ENCODE measurements at regions not wholly inside any gene's neighbourhood (a gene's known extent, or its start where the extent isn't known, plus 50 kb on each side); places are given as distances from the start of the nearest gene placed in this dataset.

GRCh38 chr10:8616166-8616565 lies 561.7 kb downstream of the GATA3 start (continued):
- no peak for TF ChIP-seq ZBTB11 (CRISPR knock-in tag; IDR thresholded peaks at IDR 0.05)
- no peak for TF ChIP-seq HDAC6 (IDR thresholded peaks at IDR 0.05; ENCODE audit: unreplicated experiment)
- no peak for TF ChIP-seq BCLAF1 (IDR thresholded peaks at IDR 0.05)
- TF ChIP-seq FOXM1 (IDR thresholded peaks at IDR 0.05; ENCODE audit: low read depth, low read length): peak; percentile 71; the same call in 1 of the 2 replicates
- no peak for TF ChIP-seq ZBTB4 (CRISPR knock-in tag; IDR thresholded peaks at IDR 0.05)
- TF ChIP-seq NKRF (conservative IDR thresholded peaks at IDR 0.05): no peak
- no peak for TF ChIP-seq MLLT1 (IDR thresholded peaks at IDR 0.05)
- TF ChIP-seq MTA2 (IDR thresholded peaks at IDR 0.05; ENCODE audit: low read depth): peak; percentile 87
- TF ChIP-seq NFXL1 (IDR thresholded peaks at IDR 0.05; ENCODE audit: borderline replicate concordance): no peak
- TF ChIP-seq MTA3 (IDR thresholded peaks at IDR 0.05; ENCODE audit: borderline replicate concordance, low read length): peak; percentile 50; the same call in 1 of the 2 replicates
- TF ChIP-seq NFYB (IDR thresholded peaks at IDR 0.05; ENCODE audit: insufficient read depth, low read depth, low read length): no peak
- TF ChIP-seq BCL11A (IDR thresholded peaks at IDR 0.05; ENCODE audit: low read depth, low read length): 0 out of 2 replicates have a peak, but pooled peaks have one; percentile 31
- TF ChIP-seq TAF1 (IDR thresholded peaks at IDR 0.05; ENCODE audit: borderline replicate concordance, low read depth, low read length): no peak
- TF ChIP-seq RUNX3 (IDR thresholded peaks at IDR 0.05; ENCODE audit: low read length): peak; percentile 72
- peak; percentile 86 for TF ChIP-seq NR2F1 (conservative IDR thresholded peaks at IDR 0.05)
- TF ChIP-seq TBL1XR1 (IDR thresholded peaks at IDR 0.05; ENCODE audit: low read depth, low read length): peak; percentile 66
- no peak for TF ChIP-seq ATF3 (IDR thresholded peaks at IDR 0.05; ENCODE audit: borderline replicate concordance, extremely low read depth, low read depth, low read length)
